Ovary (tissue), 3 donors: ENCODE measurements at regions not wholly inside any gene's neighbourhood (a gene's known extent, or its start where the extent isn't known, plus 50 kb on each side); places are given as distances from the start of the nearest gene placed in this dataset.

Experiments used
- CTCF ChIP-seq, 3 donors: fragments of 450-650 bp in 2 of 3; fragments of 200-600 bp in 1 of 3; IDR thresholded peaks; one replicate each; pipeline versions ENCODE4 v1.5.1 to v1.8.0; 2016 to 2022; ENCODE audit warnings: antibody characterized with exemption in 3 of 3, mild to moderate bottlenecking in 1 of 3
- EP300 ChIP-seq: sonication (generic); formaldehyde crosslinking; IDR thresholded peaks from one replicate; pipeline ENCODE4 v1.6.1; 2017; ENCODE audit warnings: antibody characterized with exemption
- donor health status: DM: no; HTN: no; CAD: no.

DNA sequence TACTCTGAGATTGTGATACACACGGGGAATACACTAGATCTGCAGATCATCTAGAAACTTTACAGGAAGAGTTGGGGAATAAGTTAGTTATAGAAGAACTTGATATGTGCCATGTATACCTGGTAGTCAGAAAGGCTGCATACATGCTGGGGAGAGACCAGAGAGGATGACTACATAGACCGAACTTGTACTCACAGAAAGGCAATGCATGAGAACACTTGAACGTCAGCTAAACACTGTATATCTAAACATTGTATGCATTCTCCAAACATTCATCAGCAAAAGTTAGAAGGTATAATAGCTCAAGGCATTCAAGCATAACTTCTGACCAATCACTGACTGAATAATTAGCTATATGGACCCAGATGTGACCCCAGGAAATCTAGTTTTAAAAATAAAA lies 78.0 kb upstream of the PDHA2 start:
- no peak for TF ChIP-seq CTCF (IDR thresholded peaks at IDR 0.05)
- no peak for TF ChIP-seq EP300
